AG04449 (cell line): ENCODE measurements at regions not wholly inside any gene's neighbourhood (a gene's known extent, or its start where the extent isn't known, plus 50 kb on each side); places are given as distances from the start of the nearest gene placed in this dataset.

Experiments used
- CTCF ChIA-PET: fragments of 350-600 bp; formaldehyde crosslinking; extraction: SDS; loops from one replicate; lab custom pipeline; 2021; ENCODE audit warnings: antibody characterized with exemption; lab: Yijun Ruan, JAX
- POLR2A ChIA-PET: fragments of 400-600, 350-600 bp; formaldehyde crosslinking; extraction: SDS; loops from one replicate; lab custom pipeline; 2020; ENCODE audit warnings: antibody characterized with exemption, inconsistent platforms; lab: Yijun Ruan, JAX
- DNase-seq: peaks from one replicate; pipeline ENCODE4 v3.0.0-alpha.2; 2010; ENCODE audit warnings: low read depth, low spot score
- H3K4me3 ChIP-seq: 2 replicates; pipeline ENCODE4 v1.5.1; 2011; ENCODE audit warnings: low read depth, mild to moderate bottlenecking, control low read depth, low read length
- CTCF ChIP-seq: IDR thresholded peaks from one replicate; pipeline ENCODE4 v1.5.1; 2011; ENCODE audit warnings: mild to moderate bottlenecking, moderate library complexity, low read length, control low read depth, inconsistent platforms; ENCODE audit not compliant: insufficient read depth; ENCODE audit errors: missing control alignments

- CTCF ChIA-PET, result interaction anchor here (1.1 to 1.2 kb wide), 2 partner anchors 49 to 250 kb away, joined by 3 read pairs; no protein-coding TSS in a partner anchor
- no peak overlapping the region for H3K4me3 ChIP-seq
- DNase-seq, result no peak
- no peak for TF ChIP-seq CTCF
- POLR2A ChIA-PET, result no interaction called here
These were observed 79.4 kb downstream of the RPE65 start for GRCh38 chr1:68370101-68370915.

- CTCF ChIA-PET, result interaction anchor here (1.4 to 4.1 kb wide), 3 partner anchors 10 to 246 kb away, joined by 4 to 18 read pairs (median 6); no protein-coding TSS in a partner anchor
- no peak overlapping the region for H3K4me3 ChIP-seq
- DNase-seq, result no peak
- no peak for TF ChIP-seq CTCF
- POLR2A ChIA-PET, result no interaction called here
These were observed 83.2 kb downstream of the RPE65 start for GRCh38 chr1:68366572-68366971.

GRCh38 chr1:68365709-68366382, 83.9 kb downstream of the RPE65 start:
- ChIA-PET CTCF (interaction anchor here (1.2 to 4.1 kb wide), 4 partner anchors 11 to 245 kb away, joined by 4 to 18 read pairs (median 5); no protein-coding TSS in a partner anchor), POLR2A (no interaction called here)
- no peak for DNase-seq

GRCh38 chr1:68363339-68363738, 86.4 kb downstream of the RPE65 start:
- ChIA-PET CTCF (interaction anchor here (1.4 to 1.7 kb wide), 2 partner anchors 13 to 21 kb away, joined by 3 read pairs; no protein-coding TSS in a partner anchor), POLR2A (no interaction called here)
- TF ChIP-seq CTCF, result no peak
- DNase-seq, result no peak
- no peak overlapping the region for H3K4me3 ChIP-seq

More at GRCh38 chr1:68365709-68366382, 83.9 kb downstream of the RPE65 start:
- H3K4me3 ChIP-seq, result no peak overlapping the region
- no peak for TF ChIP-seq CTCF

- POLR2A ChIA-PET, result no interaction called here
- TF ChIP-seq CTCF, result no peak
- H3K4me3 ChIP-seq, result no peak overlapping the region
- CTCF ChIA-PET, result interaction anchor here (1.1 to 3.0 kb wide), 3 partner anchors 11 to 244 kb away, joined by 3 to 10 read pairs (median 7); no protein-coding TSS in a partner anchor
- DNase-seq, result no peak
These were observed 88.3 kb downstream of the RPE65 start for GRCh38 chr1:68361346-68361910.
